ENCODE measurements at regions not wholly inside any gene's neighbourhood (a gene's known extent, or its start where the extent isn't known, plus 50 kb on each side); places are given as distances from the start of the nearest gene placed in this dataset.
"Not testable (repeated sequence)": the region's sequence is repeated elsewhere in the genome, so short reads cannot be mapped to it uniquely, and the experiment has no call there.

GRCh38 chr16:52655916-52656315, 109.0 kb upstream of the TOX3 start:
- not testable (repeated sequence) for TF ChIP-seq CTCF, POLR2AphosphoS5 (IDR thresholded peaks at IDR 0.05)
